ENCODE measurements at regions not wholly inside any gene's neighbourhood (a gene's known extent, or its start where the extent isn't known, plus 50 kb on each side); places are given as distances from the start of the nearest gene placed in this dataset.

- peaks cover 3% of the 10 kb centered on the region for H3K9me3 ChIP-seq
- ATAC-seq: no peak
- no peak overlapping the region for H3K27ac ChIP-seq
- no peaks in the 10 kb centered on the region for H3K36me3 ChIP-seq
- no peaks in the 10 kb centered on the region for H3K4me1 ChIP-seq
- no peak overlapping the region for H3K4me3 ChIP-seq
- no peak for DNase-seq
- no peak for TF ChIP-seq CTCF (IDR thresholded peaks at IDR 0.05)
- H3K27me3 ChIP-seq (ENCODE audit: low read depth): no peaks in the 10 kb centered on the region
- intact Hi-C loops (cut with DNase I): no loop called here
These were observed 1281.8 kb upstream of the MAP3K7 start for GRCh38 chr6:91868539-91869202.

- ATAC-seq: no peak
These were observed 1279.0 kb upstream of the MAP3K7 start for GRCh38 chr6:91865889-91866288.

GRCh38 chr6:91864911-91865310, 1278.0 kb upstream of the MAP3K7 start:
- Histone ChIP-seq H3K36me3 (no peaks in the 10 kb centered on the region), H3K9me3 (peaks cover 3% of the 10 kb centered on the region), H3K27ac (no peak overlapping the region), H3K4me3 (no peak overlapping the region), H3K4me1 (no peaks in the 10 kb centered on the region), H3K27me3 (ENCODE audit: low read depth) (no peaks in the 10 kb centered on the region)
- no peak for TF ChIP-seq CTCF (IDR thresholded peaks at IDR 0.05)
- DNase-seq (no peak), ATAC-seq (no peak)
- intact Hi-C loops (cut with DNase I): no loop called here

More at GRCh38 chr6:91865889-91866288, 1279.0 kb upstream of the MAP3K7 start:
- intact Hi-C loops (cut with DNase I): no loop called here
- peaks cover 3% of the 10 kb centered on the region for H3K9me3 ChIP-seq
- DNase-seq: no peak
- no peaks in the 10 kb centered on the region for H3K36me3 ChIP-seq
- no peak overlapping the region for H3K4me3 ChIP-seq
- no peak for TF ChIP-seq CTCF (IDR thresholded peaks at IDR 0.05)
- no peaks in the 10 kb centered on the region for H3K27me3 ChIP-seq (ENCODE audit: low read depth)
- no peaks in the 10 kb centered on the region for H3K4me1 ChIP-seq
- no peak overlapping the region for H3K27ac ChIP-seq

GRCh38 chr6:91860541-91861335, 1273.9 kb upstream of the MAP3K7 start:
- H3K27ac ChIP-seq: no peak overlapping the region
- no peak for ATAC-seq
- no peaks in the 10 kb centered on the region for H3K9me3 ChIP-seq
- no peak for DNase-seq
- intact Hi-C loops (cut with DNase I): no loop called here
- no peaks in the 10 kb centered on the region for H3K27me3 ChIP-seq (ENCODE audit: low read depth)
- H3K36me3 ChIP-seq: no peaks in the 10 kb centered on the region
- TF ChIP-seq CTCF (IDR thresholded peaks at IDR 0.05): no peak
- H3K4me3 ChIP-seq: no peak overlapping the region
- no peaks in the 10 kb centered on the region for H3K4me1 ChIP-seq

- no peaks in the 10 kb centered on the region for H3K4me1 ChIP-seq
- H3K36me3 ChIP-seq: no peaks in the 10 kb centered on the region
- TF ChIP-seq CTCF (IDR thresholded peaks at IDR 0.05): no peak
- no peak overlapping the region for H3K4me3 ChIP-seq
- no peaks in the 10 kb centered on the region for H3K27me3 ChIP-seq (ENCODE audit: low read depth)
- no peak for ATAC-seq
- no peak for DNase-seq
- H3K9me3 ChIP-seq: no peaks in the 10 kb centered on the region
- intact Hi-C loops (cut with DNase I): no loop called here
- H3K27ac ChIP-seq: no peak overlapping the region
These were observed 1265.4 kb upstream of the MAP3K7 start for GRCh38 chr6:91852252-91852651.

Data from lower lobe of right lung (tissue), 2 donors.